ENCODE measurements at regions not wholly inside any gene's neighbourhood (a gene's known extent, or its start where the extent isn't known, plus 50 kb on each side); places are given as distances from the start of the nearest gene placed in this dataset.
"Not testable (repeated sequence)": the region's sequence is repeated elsewhere in the genome, so short reads cannot be mapped to it uniquely, and the experiment has no call there.

DNA sequence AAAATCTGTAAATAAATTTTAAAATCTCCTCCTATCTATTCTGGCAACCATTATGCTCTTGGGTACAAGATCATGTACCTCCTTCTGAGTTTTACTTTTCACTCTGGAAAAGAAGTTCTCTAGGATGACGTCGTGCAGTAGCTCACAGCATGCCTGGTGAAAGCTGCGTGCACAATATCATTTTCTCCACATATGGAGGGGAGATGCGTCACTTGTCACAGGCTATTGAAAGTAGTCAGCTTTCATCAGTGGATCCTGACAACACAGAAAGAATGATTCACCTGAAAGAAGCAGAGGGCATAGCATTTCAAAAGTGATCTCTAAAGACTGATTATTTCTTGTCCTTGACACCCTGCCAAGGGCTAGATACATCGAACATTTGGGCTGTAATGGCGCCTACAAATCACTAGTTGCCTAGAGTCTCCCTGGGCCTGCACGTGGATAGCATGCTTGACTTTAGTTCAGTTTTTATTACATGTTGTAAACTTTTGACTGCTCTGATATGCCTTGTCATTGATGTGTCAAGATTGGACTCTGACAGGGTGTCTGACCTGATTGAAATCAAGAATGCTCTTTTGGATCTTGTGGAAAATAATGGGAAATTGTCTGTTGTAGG, 1365.6 kb downstream of the OLFM4 start (continued):
- TF ChIP-seq, protein P1, sequence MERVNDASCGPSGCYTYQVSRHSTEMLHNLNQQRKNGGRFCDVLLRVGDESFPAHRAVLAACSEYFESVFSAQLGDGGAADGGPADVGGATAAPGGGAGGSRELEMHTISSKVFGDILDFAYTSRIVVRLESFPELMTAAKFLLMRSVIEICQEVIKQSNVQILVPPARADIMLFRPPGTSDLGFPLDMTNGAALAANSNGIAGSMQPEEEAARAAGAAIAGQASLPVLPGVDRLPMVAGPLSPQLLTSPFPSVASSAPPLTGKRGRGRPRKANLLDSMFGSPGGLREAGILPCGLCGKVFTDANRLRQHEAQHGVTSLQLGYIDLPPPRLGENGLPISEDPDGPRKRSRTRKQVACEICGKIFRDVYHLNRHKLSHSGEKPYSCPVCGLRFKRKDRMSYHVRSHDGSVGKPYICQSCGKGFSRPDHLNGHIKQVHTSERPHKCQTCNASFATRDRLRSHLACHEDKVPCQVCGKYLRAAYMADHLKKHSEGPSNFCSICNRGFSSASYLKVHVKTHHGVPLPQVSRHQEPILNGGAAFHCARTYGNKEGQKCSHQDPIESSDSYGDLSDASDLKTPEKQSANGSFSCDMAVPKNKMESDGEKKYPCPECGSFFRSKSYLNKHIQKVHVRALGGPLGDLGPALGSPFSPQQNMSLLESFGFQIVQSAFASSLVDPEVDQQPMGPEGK (CRISPR knock-in tag; IDR thresholded peaks at IDR 0.05; ENCODE audit: borderline replicate concordance), result no peak
- TF ChIP-seq ESRRG (CRISPR knock-in tag; IDR thresholded peaks at IDR 0.05), result no peak
- TF ChIP-seq ZFP3 (CRISPR knock-in tag; IDR thresholded peaks at IDR 0.05), result no peak
- no peak for TF ChIP-seq ZFP30 (CRISPR knock-in tag; IDR thresholded peaks at IDR 0.05)
- TF ChIP-seq OSR1 (CRISPR knock-in tag; IDR thresholded peaks at IDR 0.05), result no peak
- TF ChIP-seq ZNF565 (CRISPR knock-in tag; conservative IDR thresholded peaks at IDR 0.05; ENCODE audit: low read depth), result no peak
- TF ChIP-seq ARNTL (CRISPR knock-in tag; IDR thresholded peaks at IDR 0.05; ENCODE audit: borderline replicate concordance, low read depth), result no peak
- no peak for TF ChIP-seq BACH2 (CRISPR knock-in tag; IDR thresholded peaks at IDR 0.05; ENCODE audit: borderline replicate concordance)
- no peak for TF ChIP-seq ZNF70 (CRISPR knock-in tag; IDR thresholded peaks at IDR 0.05)
- TF ChIP-seq TCF4 (CRISPR knock-in tag; IDR thresholded peaks at IDR 0.05; ENCODE audit: borderline replicate concordance), result no peak

DNA sequence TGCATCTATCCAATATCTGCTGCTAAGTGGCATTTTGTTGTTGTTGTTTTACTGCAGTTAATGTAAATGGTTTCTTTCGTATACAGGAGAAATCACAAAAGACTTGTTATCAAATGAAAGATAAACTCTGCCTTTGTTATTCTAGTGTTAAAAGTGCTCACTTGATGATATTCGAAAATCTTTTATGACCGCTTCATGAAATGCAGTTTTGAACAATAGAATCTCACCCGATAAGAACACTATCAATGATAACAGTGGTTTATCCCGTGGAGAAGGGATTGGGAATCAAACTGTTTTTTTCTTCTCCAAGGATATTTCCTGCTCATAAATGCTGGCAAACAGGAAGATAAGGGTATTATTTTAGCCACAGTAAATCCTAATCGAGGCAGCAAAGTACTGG, 1366.3 kb downstream of the OLFM4 start:
- TF ChIP-seq GLIS3 (CRISPR knock-in tag; IDR thresholded peaks at IDR 0.05), result no peak
- no peak for TF ChIP-seq SNAI2 (CRISPR knock-in tag; IDR thresholded peaks at IDR 0.05)
- TF ChIP-seq ZNF70 (CRISPR knock-in tag; IDR thresholded peaks at IDR 0.05), result no peak
- TF ChIP-seq ZNF565 (CRISPR knock-in tag; conservative IDR thresholded peaks at IDR 0.05; ENCODE audit: low read depth), result no peak
- no peak for TF ChIP-seq ZNF8 (CRISPR knock-in tag; IDR thresholded peaks at IDR 0.05)
- ATAC-seq, result no peak

DNA sequence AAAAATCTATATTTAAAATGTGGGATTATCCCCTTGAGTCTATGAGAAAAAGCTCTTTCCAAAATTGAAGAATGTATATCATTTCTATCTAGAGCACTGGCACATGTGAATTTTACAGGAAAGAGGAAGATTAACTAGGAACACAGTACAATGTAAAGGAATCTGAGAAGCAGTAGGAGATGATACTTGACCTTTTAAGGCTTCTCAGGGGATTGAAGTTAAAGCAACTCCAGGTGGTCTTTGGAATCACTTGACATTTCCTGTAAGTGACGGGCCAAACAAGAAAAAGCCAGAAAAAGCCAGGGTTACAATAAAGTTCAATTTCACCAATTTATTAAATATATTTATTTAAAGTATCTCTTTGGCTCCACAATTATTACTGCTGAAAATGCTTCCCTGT, 1373.9 kb downstream of the OLFM4 start:
- ATAC-seq, result no peak
- no peak for TF ChIP-seq TCF4 (CRISPR knock-in tag; IDR thresholded peaks at IDR 0.05; ENCODE audit: borderline replicate concordance)
- no peak for TF ChIP-seq PPARA (CRISPR knock-in tag; IDR thresholded peaks at IDR 0.05; ENCODE audit: borderline replicate concordance)
- TF ChIP-seq ARNTL (CRISPR knock-in tag; IDR thresholded peaks at IDR 0.05; ENCODE audit: borderline replicate concordance, low read depth), result no peak
- TF ChIP-seq ESRRG (CRISPR knock-in tag; IDR thresholded peaks at IDR 0.05), result no peak
- TF ChIP-seq ZNF565 (CRISPR knock-in tag; conservative IDR thresholded peaks at IDR 0.05; ENCODE audit: low read depth), result no peak
- TF ChIP-seq TOX (CRISPR knock-in tag; IDR thresholded peaks at IDR 0.05; ENCODE audit: borderline replicate concordance), result no peak

DNA sequence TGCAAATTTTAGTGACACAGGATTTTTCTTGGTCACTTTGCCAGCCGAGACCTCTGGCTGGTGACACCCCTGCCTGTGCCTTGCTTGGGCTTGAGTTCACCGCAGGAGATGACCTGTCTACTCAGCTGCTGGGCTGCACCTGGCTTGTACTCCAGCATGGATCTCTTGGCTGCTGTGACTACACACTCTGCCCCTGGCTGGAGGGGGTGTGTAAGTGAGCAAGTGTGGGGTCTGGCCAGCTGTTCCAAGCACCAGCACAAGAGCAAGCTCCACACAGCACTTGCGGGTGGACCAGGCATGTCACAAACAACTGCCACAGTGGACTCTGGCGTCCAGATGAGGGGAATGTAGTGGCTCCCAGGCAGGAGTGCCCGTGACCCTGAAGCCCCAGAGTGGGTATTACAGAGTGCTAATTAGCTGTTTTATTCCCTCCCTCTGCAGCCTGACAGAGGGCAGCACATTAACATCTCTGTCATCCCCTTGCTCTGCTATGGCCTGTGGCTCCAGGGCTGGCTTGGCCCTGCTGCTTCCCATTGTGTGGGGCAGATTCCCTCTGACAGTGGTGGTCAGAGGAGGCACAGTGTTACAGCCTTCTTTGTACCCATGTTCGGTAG, 1387.2 kb downstream of the OLFM4 start:
- no peak for ATAC-seq
- TF ChIP-seq, protein P1 (CRISPR knock-in tag; IDR thresholded peaks at IDR 0.05; ENCODE audit: borderline replicate concordance), result no peak
- TF ChIP-seq TCF4 (CRISPR knock-in tag; IDR thresholded peaks at IDR 0.05; ENCODE audit: borderline replicate concordance) (no peak), SNAI2 (CRISPR knock-in tag; IDR thresholded peaks at IDR 0.05) (no peak), PPARA (CRISPR knock-in tag; IDR thresholded peaks at IDR 0.05; ENCODE audit: borderline replicate concordance) (no peak), ZFP3 (CRISPR knock-in tag; IDR thresholded peaks at IDR 0.05) (no peak), ARNTL (CRISPR knock-in tag; IDR thresholded peaks at IDR 0.05; ENCODE audit: borderline replicate concordance, low read depth) (no peak), ESRRG (CRISPR knock-in tag; IDR thresholded peaks at IDR 0.05) (no peak), BACH2 (CRISPR knock-in tag; IDR thresholded peaks at IDR 0.05; ENCODE audit: borderline replicate concordance) (no peak), CSDC2 (CRISPR knock-in tag; IDR thresholded peaks at IDR 0.05) (no peak), ZC3H10 (CRISPR knock-in tag; IDR thresholded peaks at IDR 0.05) (no peak), ZNF565 (CRISPR knock-in tag; conservative IDR thresholded peaks at IDR 0.05; ENCODE audit: low read depth) (no peak), ZFP30 (CRISPR knock-in tag; IDR thresholded peaks at IDR 0.05) (no peak), OSR1 (CRISPR knock-in tag; IDR thresholded peaks at IDR 0.05) (no peak), ZNF70 (CRISPR knock-in tag; IDR thresholded peaks at IDR 0.05) (no peak), ISL1 (CRISPR knock-in tag; IDR thresholded peaks at IDR 0.05) (no peak)
- TF ChIP-seq, protein P2, sequence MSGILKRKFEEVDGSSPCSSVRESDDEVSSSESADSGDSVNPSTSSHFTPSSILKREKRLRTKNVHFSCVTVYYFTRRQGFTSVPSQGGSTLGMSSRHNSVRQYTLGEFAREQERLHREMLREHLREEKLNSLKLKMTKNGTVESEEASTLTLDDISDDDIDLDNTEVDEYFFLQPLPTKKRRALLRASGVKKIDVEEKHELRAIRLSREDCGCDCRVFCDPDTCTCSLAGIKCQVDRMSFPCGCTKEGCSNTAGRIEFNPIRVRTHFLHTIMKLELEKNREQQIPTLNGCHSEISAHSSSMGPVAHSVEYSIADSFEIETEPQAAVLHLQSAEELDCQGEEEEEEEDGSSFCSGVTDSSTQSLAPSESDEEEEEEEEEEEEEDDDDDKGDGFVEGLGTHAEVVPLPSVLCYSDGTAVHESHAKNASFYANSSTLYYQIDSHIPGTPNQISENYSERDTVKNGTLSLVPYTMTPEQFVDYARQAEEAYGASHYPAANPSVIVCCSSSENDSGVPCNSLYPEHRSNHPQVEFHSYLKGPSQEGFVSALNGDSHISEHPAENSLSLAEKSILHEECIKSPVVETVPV (CRISPR knock-in tag; IDR thresholded peaks at IDR 0.05), result no peak
- TF ChIP-seq, protein P3, sequence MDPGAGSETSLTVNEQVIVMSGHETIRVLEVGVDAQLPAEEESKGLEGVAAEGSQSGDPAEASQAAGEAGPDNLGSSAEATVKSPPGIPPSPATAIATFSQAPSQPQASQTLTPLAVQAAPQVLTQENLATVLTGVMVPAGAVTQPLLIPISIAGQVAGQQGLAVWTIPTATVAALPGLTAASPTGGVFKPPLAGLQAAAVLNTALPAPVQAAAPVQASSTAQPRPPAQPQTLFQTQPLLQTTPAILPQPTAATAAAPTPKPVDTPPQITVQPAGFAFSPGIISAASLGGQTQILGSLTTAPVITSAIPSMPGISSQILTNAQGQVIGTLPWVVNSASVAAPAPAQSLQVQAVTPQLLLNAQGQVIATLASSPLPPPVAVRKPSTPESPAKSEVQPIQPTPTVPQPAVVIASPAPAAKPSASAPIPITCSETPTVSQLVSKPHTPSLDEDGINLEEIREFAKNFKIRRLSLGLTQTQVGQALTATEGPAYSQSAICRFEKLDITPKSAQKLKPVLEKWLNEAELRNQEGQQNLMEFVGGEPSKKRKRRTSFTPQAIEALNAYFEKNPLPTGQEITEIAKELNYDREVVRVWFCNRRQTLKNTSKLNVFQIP (CRISPR knock-in tag; IDR thresholded peaks at IDR 0.05; ENCODE audit: borderline replicate concordance, low read depth), result no peak
- TF ChIP-seq, protein P4, sequence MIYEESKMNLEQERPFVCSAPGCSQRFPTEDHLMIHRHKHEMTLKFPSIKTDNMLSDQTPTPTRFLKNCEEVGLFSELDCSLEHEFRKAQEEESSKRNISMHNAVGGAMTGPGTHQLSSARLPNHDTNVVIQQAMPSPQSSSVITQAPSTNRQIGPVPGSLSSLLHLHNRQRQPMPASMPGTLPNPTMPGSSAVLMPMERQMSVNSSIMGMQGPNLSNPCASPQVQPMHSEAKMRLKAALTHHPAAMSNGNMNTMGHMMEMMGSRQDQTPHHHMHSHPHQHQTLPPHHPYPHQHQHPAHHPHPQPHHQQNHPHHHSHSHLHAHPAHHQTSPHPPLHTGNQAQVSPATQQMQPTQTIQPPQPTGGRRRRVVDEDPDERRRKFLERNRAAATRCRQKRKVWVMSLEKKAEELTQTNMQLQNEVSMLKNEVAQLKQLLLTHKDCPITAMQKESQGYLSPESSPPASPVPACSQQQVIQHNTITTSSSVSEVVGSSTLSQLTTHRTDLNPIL (CRISPR knock-in tag; IDR thresholded peaks at IDR 0.05; ENCODE audit: low read depth), result no peak

DNA sequence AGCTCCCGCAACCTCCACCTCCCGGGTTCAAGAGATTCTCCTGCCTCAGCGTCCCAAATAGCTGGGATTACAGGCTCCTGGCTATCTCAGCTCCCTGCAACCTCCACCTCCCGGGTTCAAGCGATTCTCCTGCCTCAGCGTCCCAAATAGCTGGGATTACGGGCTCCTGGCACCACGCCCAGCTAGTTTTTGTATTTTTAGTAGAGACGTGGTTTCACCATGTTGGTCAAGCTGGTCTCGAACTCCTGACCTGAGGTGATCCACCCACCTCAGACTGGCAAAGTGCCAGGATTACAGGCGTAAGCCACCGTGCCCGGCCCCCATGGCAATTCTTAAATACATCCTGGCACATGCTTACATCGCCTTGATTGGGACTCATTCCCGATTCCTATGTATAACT, 1394.3 kb downstream of the OLFM4 start:
- not testable (repeated sequence) for ATAC-seq
